ENCODE measurements at regions not wholly inside any gene's neighbourhood (a gene's known extent, or its start where the extent isn't known, plus 50 kb on each side); places are given as distances from the start of the nearest gene placed in this dataset.
"Not testable (repeated sequence)": the region's sequence is repeated elsewhere in the genome, so short reads cannot be mapped to it uniquely, and the experiment has no call there.

GRCh38 chr9:67307109-67307508, 314.8 kb upstream of the SPATA31A3 start:
- not testable (repeated sequence) for TF ChIP-seq POLR2A, POLR2AphosphoS5 (IDR thresholded peaks at IDR 0.05)
- TF ChIP-seq, protein P1, sequence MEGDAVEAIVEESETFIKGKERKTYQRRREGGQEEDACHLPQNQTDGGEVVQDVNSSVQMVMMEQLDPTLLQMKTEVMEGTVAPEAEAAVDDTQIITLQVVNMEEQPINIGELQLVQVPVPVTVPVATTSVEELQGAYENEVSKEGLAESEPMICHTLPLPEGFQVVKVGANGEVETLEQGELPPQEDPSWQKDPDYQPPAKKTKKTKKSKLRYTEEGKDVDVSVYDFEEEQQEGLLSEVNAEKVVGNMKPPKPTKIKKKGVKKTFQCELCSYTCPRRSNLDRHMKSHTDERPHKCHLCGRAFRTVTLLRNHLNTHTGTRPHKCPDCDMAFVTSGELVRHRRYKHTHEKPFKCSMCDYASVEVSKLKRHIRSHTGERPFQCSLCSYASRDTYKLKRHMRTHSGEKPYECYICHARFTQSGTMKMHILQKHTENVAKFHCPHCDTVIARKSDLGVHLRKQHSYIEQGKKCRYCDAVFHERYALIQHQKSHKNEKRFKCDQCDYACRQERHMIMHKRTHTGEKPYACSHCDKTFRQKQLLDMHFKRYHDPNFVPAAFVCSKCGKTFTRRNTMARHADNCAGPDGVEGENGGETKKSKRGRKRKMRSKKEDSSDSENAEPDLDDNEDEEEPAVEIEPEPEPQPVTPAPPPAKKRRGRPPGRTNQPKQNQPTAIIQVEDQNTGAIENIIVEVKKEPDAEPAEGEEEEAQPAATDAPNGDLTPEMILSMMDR (IDR thresholded peaks at IDR 0.05) = not testable (repeated sequence)
